Activated T-cell treated with anti-CD3 and anti-CD28 coated beads for 48 hours (primary cell): ENCODE measurements at regions not wholly inside any gene's neighbourhood (a gene's known extent, or its start where the extent isn't known, plus 50 kb on each side); places are given as distances from the start of the nearest gene placed in this dataset.
A peak's percentile ranks its signal among the peaks of the same experiment; 100 is the strongest.

ENCODE experiments used
- DNase-seq: peaks from one replicate; pipeline ENCODE4 v3.0.0-alpha.2; 2020; ENCODE audit warnings: low read depth

GRCh38 chr3:28816017-28816416 is 464.9 kb upstream of the RBMS3 start:
- DNase-seq = no peak

- DNase-seq = no peak
These were observed 456.6 kb upstream of the RBMS3 start for GRCh38 chr3:28824316-28824715.

- no peak for DNase-seq
These were observed 454.0 kb upstream of the RBMS3 start for GRCh38 chr3:28826840-28827239.

- no peak for DNase-seq
These were observed 445.6 kb upstream of the RBMS3 start for GRCh38 chr3:28835249-28835648.

GRCh38 chr3:28835751-28836150 is 445.1 kb upstream of the RBMS3 start:
- DNase-seq = no peak

GRCh38 chr3:28836199-28836598 is 444.7 kb upstream of the RBMS3 start:
- DNase-seq = no peak

- DNase-seq = peak; percentile 40
These were observed 439.9 kb upstream of the RBMS3 start for GRCh38 chr3:28840976-28841376.

- peak; percentile 1 for DNase-seq
These were observed 439.4 kb upstream of the RBMS3 start for GRCh38 chr3:28841441-28841840.

- DNase-seq = no peak
These were observed 436.4 kb upstream of the RBMS3 start for GRCh38 chr3:28844298-28845005.

- DNase-seq = no peak
These were observed 435.9 kb upstream of the RBMS3 start for GRCh38 chr3:28845006-28845324.

GRCh38 chr3:28846971-28847478 is 433.8 kb upstream of the RBMS3 start:
- DNase-seq = no peak

- DNase-seq = no peak
These were observed 433.1 kb upstream of the RBMS3 start for GRCh38 chr3:28847736-28848135.

GRCh38 chr3:28850186-28850585 is 430.7 kb upstream of the RBMS3 start:
- no peak for DNase-seq

GRCh38 chr3:28853830-28854229 is 427.0 kb upstream of the RBMS3 start:
- DNase-seq = no peak

- DNase-seq = no peak
These were observed 424.1 kb upstream of the RBMS3 start for GRCh38 chr3:28856796-28857195.

GRCh38 chr3:28859897-28860296 is 421.0 kb upstream of the RBMS3 start:
- DNase-seq = no peak

GRCh38 chr3:28860307-28860706 is 420.6 kb upstream of the RBMS3 start:
- DNase-seq = no peak

GRCh38 chr3:28863186-28863585 is 417.7 kb upstream of the RBMS3 start:
- DNase-seq = no peak

GRCh38 chr3:28867836-28868235 is 413.0 kb upstream of the RBMS3 start:
- DNase-seq = no peak

- DNase-seq = no peak
These were observed 412.0 kb upstream of the RBMS3 start for GRCh38 chr3:28868897-28869296.

GRCh38 chr3:28877912-28878311 is 403.0 kb upstream of the RBMS3 start:
- no peak for DNase-seq

- no peak for DNase-seq
These were observed 390.5 kb upstream of the RBMS3 start for GRCh38 chr3:28890373-28890772.

GRCh38 chr3:28891485-28891884 is 389.4 kb upstream of the RBMS3 start:
- DNase-seq = no peak

GRCh38 chr3:28900301-28900700 is 380.6 kb upstream of the RBMS3 start:
- no peak for DNase-seq
